ENCODE measurements at regions not wholly inside any gene's neighbourhood (a gene's known extent, or its start where the extent isn't known, plus 50 kb on each side); places are given as distances from the start of the nearest gene placed in this dataset.

GRCh38 chr4:136748165-136748564 lies 784.1 kb downstream of the PCDH18 start:
- no peak for DNase-seq

DNA sequence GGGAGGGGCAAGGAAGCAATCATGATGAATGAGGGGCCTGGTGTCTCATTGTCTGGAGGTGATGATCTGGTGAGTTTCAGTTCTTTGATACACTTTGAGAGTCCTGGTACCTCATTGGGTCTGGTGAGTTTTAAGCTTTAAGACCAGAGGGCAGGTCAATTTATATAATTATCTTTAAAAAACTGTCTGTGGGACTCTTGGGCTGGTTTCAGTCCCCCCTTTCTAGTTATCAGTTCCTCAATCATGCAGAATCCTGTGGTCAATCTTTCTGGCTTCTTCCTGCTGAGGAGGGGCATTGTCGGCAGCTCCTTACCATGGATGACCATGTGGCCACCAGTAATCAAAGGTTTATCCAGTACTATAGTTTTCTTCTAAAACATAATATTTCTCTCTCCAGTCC lies 789.1 kb downstream of the PCDH18 start:
- no peak for DNase-seq

- no peak for DNase-seq
Measured at GRCh38 chr4:136742333-136742732, 790.0 kb downstream of the PCDH18 start.

GRCh38 chr4:136741468-136741867 lies 790.8 kb downstream of the PCDH18 start:
- no peak for DNase-seq

DNA sequence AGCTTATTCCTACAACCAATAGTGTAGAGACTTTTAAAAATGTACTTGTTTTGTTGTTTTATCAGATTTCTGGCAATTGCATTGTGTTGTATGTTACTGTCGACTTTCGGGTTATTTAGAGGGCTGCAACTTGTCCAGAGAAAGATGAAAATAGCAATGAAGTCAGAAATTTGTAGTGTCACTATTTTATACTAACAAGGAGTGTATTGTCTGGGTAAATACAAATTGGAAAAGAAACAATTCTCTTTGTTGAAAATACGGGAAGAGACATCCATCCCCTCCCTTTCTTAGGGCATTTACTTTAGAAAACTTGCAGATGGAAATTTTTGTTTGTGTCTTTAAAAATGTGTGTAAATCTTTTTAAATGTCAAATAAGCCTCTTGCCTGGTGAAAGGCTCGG lies 792.0 kb downstream of the PCDH18 start:
- no peak for DNase-seq

DNA sequence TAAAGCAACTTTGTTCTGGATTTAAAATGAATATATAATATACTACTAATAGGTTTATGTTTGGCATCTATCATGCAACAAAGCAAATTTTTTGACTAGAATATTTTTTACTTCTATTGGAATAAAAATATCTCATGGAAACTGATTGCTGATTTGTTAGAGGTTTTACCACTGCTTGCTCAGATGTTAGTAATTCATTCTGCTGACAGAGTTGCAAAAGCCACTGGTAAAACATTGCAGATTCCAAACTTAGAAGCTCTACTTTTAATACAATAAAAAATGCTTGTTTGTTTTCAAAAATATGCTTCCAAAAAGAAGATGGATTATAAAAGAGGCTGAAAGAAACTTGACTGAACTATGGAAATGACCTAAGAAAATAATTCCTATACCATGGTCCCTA lies 795.2 kb downstream of the PCDH18 start:
- no peak for DNase-seq

DNA sequence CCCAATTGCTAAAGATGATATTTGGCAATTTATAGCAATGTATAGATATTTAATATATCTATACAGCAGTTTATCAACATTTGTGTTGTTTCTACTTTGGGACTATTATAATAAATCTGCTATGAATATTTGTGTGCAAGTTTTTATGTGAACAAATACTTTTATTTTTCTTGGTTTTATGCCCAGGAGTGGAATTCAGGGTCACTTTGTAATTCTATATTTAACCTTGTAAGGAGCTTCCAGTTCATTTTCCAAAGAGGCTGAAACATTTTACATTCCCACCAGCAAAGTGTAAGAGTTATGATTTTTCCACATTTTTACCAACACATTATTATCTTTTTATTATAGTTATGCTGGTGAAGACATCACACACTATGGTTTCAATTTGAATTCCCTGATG lies 801.3 kb downstream of the PCDH18 start:
- no peak for DNase-seq

DNA sequence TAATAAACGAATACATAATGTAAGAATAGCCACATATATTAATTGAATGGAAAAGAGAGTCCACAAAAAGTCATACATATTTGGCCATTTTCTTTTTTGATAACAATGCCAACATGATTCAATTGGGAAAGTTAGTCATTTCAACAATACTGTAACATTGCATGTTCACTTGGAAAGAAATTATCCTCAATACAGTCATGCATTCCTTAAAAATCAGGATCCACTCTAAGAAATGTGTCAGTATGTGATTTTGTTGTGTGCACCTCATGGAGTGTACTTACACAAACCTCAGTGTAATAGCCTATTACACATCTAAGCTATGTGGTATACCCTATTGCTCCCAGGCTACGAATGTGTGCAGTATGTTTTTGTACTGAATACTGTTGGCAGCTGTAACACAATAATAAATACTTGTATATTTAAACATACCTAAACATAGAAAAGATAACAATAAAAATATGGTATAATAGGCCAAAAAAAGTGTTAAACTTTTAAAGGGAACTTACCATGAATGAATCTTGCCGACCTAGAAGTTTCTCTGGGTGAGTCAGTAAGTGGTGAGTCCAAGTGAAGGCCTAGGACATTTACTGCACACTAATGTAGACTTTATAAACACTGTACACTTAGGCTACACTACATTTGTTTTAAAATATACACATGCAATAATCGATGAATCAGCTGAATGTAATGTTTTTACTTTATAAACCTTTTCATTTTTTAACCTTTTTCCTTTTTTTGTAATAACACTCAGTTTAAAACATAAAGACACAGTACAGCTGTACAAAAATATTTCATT lies 806.8 kb downstream of the PCDH18 start:
- DNase-seq: no peak

- no peak for DNase-seq
Measured at GRCh38 chr4:136713140-136713539, 819.2 kb downstream of the PCDH18 start.

DNA sequence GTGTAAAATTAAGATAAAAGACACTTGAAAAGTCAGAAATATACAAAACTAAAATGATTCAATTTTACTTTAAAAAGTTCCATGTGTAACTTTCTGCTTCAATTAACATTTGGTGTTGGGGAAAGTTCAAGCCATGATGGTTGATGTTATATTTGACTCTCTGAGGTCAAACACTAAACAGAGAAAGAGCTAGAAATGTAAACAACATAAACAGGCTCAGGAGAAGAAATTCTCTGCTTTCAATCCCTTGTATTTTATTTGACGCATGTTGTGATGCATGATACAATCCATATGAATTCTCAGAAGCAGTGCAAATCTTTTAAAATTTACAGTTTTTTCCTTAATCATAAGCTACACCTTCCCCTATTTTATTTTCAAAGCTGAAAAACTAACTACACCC lies 822.4 kb downstream of the PCDH18 start:
- DNase-seq: no peak

DNA sequence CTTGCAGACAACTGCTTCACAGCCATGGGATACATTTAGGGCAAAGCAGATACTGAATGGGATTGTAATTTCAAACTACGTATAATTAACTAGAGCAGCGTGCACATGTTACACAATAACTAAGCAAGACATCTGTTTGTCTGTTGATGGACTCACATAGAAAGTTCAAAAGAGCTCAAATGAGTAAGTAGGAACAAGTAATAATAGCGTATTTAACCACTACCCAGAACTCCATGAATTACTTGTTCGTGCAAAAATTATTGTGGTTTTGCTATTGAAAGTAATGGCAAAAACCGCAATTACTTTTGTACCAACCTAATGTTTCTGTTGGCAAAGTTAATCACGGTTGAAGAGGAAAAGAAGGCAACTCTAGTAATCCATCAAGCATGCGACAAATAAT lies 825.4 kb downstream of the PCDH18 start:
- DNase-seq: no peak

- DNase-seq: no peak
Measured at GRCh38 chr4:136699905-136700304, 832.4 kb downstream of the PCDH18 start.

- no peak for DNase-seq
Measured at GRCh38 chr4:136691607-136692006, 840.7 kb downstream of the PCDH18 start.

DNA sequence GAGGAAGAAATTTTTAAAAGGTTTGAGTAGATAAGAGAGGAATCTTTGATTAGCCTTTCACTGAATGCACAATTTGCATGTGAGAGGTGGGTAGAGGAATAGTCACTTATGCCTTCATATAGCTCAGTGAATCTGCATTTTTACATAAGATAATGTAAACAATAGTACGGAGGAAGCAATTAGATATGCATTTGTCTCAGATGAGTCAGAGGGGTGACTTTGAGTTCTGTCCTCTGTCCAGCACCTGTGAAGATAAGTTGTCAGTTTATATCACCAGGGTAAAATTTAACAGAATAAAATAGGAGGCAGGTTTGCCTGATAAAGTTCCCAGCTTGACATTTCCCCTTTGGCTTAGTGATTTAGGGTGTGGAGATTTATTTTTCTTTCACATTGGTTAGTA lies 841.9 kb downstream of the PCDH18 start:
- no peak for DNase-seq

GRCh38 chr4:136687596-136687995 lies 844.7 kb downstream of the PCDH18 start:
- DNase-seq: no peak

- DNase-seq: no peak
Measured at GRCh38 chr4:136687118-136687517, 845.2 kb downstream of the PCDH18 start.

DNA sequence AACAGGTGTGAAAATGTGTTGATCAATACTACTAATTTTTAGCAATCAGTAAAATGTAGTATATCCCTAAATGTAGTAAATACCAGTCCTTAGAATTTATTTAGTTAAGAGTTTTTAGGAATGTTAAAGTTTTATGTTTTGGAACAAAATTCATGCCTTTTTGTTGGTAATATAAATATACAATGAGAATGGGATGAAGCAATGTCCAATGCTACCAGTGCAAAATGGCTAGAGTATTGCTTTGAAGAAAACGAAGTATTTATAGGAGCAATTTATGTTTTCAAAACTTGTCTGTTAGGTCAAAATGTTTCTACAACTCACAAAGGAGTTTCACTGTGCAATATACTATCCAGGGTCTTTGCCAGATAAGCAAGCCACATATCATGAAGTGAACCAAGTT lies 851.5 kb downstream of the PCDH18 start:
- no peak for DNase-seq

- peak; percentile 4 to 64 for DNase-seq
Measured at GRCh38 chr4:136680271-136680670, 852.0 kb downstream of the PCDH18 start.

DNA sequence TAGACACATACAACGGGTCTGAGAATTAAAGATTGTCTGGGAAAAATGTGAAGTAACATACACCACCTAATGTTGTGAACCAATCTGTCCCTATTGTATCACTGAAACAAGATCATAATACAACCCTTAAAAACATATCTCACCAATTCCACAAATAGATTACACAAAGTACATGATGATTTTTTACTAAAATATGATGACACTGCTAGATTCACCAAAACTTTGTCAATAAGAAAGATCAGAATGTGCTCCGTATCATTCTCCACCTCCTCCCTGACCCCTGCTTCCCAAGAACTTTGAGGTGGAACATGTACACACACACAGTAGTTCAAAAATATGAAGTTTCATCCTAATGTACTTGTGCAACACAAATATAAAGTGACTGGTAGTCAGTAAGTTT lies 862.0 kb downstream of the PCDH18 start:
- DNase-seq: no peak

GRCh38 chr4:136664988-136665387 lies 867.3 kb downstream of the PCDH18 start:
- DNase-seq: no peak

DNA sequence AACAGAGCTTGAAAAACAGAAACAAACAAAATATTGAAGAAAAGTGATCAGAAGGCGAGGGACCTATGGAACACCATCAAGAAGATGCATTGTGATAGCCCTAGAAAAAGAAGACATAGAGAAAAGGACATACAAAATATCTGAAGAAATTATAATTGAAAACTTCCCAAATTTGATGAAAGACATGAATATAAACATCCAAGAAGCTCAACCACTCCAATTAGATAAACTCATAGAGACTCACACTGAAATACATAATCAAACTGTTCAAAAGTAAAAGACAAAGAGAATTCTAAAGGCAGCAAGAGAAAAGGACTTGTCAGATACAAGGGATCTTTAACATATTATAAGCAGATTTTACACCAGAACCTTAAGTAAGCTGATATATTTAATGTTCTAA lies 869.8 kb downstream of the PCDH18 start:
- no peak for DNase-seq

DNA sequence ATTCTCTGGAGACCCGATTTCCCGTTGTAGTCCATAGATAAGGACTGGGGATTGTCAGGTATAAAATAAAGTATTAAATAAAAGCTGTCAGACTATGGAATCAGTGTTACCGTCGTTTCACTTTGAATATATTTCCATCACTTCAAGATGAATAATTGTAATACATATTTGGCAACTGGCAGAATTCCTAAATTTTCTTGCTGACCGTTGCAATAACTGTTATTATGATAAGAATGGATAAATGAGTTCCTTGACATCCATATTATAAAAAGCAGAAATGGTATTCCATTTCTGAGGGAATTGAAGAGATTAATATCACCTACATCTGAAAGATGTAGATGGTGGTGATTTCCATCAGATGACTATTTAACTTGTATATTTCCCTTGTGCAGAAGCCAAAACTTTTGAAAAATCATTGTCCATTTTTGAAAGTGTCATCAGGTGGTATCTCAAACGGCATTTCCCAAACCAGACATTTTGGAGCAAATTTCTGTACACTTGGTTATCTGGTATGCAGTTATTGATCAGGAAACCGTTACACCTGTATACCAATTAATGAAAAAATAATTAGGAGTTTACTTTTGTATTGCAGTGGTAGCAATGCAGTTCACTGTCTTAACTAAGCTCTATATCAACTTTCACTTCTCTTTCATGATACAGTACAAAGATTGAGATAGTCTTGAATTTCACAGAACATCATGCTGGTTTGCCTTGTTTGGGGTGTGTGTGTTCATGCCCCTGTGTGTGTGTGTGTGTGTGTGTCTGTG lies 878.5 kb downstream of the PCDH18 start:
- DNase-seq: no peak

DNA sequence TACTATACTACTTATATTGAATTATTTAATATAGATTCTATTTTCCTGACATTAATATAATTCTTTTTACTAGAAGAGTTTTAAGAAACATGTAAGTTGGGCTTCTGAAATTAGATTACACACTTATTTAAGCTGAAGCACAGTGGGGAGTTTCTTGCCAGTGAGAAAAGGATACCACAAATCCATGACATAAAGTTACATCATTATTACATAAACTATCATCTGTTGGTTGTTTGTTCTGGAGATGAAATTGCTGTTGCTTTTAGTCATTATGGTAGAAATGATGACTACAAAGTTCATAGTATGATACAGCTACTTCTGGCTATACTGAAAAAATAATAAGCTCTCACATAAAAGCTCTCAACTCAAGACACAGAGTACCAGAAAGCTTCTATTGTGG lies 880.4 kb downstream of the PCDH18 start:
- DNase-seq: no peak

- no peak for DNase-seq
Measured at GRCh38 chr4:136651278-136651667, 881.0 kb downstream of the PCDH18 start.
